ENCODE measurements at regions not wholly inside any gene's neighbourhood (a gene's known extent, or its start where the extent isn't known, plus 50 kb on each side); places are given as distances from the start of the nearest gene placed in this dataset.

DNA sequence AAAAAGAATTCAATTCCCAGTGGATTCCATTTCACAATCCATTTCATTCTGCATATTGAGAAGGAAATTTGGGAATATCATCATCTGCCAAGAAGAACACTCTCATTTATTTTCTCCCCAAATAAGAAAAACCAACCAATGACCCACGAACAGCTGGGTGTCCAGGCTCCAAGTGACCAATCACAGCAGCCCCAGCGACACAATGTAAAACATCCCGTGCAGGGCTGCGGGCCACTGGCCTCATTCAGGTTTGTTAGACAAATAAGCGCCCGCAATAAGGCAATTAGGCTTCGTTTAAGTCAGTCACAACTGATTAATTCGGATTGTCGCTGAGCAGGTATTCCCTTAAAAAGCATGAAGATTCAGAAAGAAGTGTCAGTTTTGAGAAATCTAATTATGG is 378.6 kb downstream of the EIPR1 start:
- Histone ChIP-seq H3K4me1 (replicated peaks; ENCODE audit: insufficient read depth) (no peaks in the 10 kb centered on the region; the same call in 1 of the 2 replicates), H3K9me3 (ENCODE audit: insufficient read depth, low read depth) (no peaks in the 10 kb centered on the region), H3K27me3 (ENCODE audit: insufficient read depth, low read depth) (peaks cover 54% of the 10 kb centered on the region), H3K4me3 (no peak overlapping the region), H3K36me3 (ENCODE audit: low read depth) (no peaks in the 10 kb centered on the region), H4K20me1 (ENCODE audit: insufficient read depth) (no peaks in the 10 kb centered on the region), H3F3A (ENCODE audit: insufficient read depth, low read depth) (no peaks in the 10 kb centered on the region), H3K9me2 (ENCODE audit: insufficient read depth) (no peaks in the 10 kb centered on the region), H2AFZ (no peak overlapping the region), H3K27ac (no peak overlapping the region), H3K4me2 (no peak overlapping the region), H3K79me2 (ENCODE audit: low read depth) (no peaks in the 10 kb centered on the region)
- BruUV-seq (replicated peaks) = no TSS peak
- ChIA-PET POLR2A (ENCODE audit: unreplicated experiment) (no interaction called here), CTCF (no interaction called here)
- TF ChIP-seq, protein P1, sequence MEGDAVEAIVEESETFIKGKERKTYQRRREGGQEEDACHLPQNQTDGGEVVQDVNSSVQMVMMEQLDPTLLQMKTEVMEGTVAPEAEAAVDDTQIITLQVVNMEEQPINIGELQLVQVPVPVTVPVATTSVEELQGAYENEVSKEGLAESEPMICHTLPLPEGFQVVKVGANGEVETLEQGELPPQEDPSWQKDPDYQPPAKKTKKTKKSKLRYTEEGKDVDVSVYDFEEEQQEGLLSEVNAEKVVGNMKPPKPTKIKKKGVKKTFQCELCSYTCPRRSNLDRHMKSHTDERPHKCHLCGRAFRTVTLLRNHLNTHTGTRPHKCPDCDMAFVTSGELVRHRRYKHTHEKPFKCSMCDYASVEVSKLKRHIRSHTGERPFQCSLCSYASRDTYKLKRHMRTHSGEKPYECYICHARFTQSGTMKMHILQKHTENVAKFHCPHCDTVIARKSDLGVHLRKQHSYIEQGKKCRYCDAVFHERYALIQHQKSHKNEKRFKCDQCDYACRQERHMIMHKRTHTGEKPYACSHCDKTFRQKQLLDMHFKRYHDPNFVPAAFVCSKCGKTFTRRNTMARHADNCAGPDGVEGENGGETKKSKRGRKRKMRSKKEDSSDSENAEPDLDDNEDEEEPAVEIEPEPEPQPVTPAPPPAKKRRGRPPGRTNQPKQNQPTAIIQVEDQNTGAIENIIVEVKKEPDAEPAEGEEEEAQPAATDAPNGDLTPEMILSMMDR (conservative IDR thresholded peaks at IDR 0.05) = no peak
- no peak for TF ChIP-seq EZH2 (IDR thresholded peaks at IDR 0.05; ENCODE audit: low read depth)
- intact Hi-C loops (cut with micrococcal nuclease; ENCODE audit: unreplicated experiment) = no loop called here
- no peak for DNase-seq

DNA sequence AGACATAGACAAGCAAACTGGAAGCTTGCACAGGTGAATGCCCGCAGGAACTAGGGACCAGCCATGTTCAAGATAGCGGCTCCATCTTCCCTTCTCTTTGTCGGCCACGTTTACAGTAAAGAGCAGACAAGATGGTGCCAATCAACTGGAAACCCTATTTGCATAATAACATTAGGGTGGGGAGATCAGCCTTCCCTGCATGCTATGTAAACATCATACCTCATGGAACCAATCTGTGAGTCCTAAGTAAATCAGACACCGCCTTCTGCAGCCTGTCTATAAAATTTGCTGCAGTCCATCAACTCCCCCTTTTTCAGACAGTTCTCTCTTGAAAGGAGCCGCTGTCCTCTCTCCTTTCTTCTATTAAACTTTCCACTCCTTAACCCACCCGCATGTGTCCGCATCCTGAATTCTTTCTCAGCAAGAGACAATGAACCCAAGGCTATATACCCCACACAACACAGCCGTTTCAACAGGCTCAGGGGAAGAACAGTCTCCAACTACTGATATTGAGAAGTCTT is 384.4 kb downstream of the EIPR1 start:
- Histone ChIP-seq H3K36me3 (ENCODE audit: low read depth) (no peaks in the 10 kb centered on the region), H3F3A (ENCODE audit: insufficient read depth, low read depth) (no peaks in the 10 kb centered on the region), H3K4me3 (no peak overlapping the region), H4K20me1 (ENCODE audit: insufficient read depth) (no peaks in the 10 kb centered on the region), H3K4me1 (replicated peaks; ENCODE audit: insufficient read depth) (no peaks in the 10 kb centered on the region), H3K9me3 (ENCODE audit: insufficient read depth, low read depth) (no peaks in the 10 kb centered on the region), H2AFZ (no peak overlapping the region), H3K27me3 (ENCODE audit: insufficient read depth, low read depth) (peaks cover 50% of the 10 kb centered on the region), H3K27ac (no peak overlapping the region), H3K4me2 (no peak overlapping the region), H3K9me2 (ENCODE audit: insufficient read depth) (no peaks in the 10 kb centered on the region), H3K79me2 (ENCODE audit: low read depth) (no peaks in the 10 kb centered on the region)
- intact Hi-C loops (cut with micrococcal nuclease; ENCODE audit: unreplicated experiment) = no loop called here
- POLR2A ChIA-PET (ENCODE audit: unreplicated experiment) = no interaction called here
- BruUV-seq (replicated peaks) = no TSS peak
- CTCF ChIA-PET = no interaction called here
- DNase-seq = no peak
- no peak for TF ChIP-seq EZH2 (IDR thresholded peaks at IDR 0.05; ENCODE audit: low read depth)
- TF ChIP-seq, protein P1 (conservative IDR thresholded peaks at IDR 0.05) = no peak

DNA sequence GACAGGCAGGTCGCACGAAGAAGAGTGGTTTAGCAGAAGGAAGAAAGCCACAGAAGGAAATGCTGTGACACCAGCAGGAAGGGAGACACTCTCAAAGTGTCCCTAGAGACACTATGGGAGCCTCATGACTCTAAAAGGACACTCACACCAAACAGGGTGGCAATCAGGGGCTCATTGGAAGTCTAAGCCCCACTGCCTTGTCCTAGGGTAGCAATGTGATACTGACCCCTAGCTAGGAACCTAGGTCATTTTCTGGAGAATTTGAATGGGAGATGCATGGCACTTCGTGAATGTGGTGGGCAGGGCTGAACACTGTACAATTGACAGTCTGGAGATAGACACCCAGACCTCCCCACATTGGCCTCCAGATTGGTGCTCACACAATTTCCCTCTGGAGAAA is 385.0 kb downstream of the EIPR1 start:
- CTCF ChIA-PET = no interaction called here
- DNase-seq = no peak
- intact Hi-C loops (cut with micrococcal nuclease; ENCODE audit: unreplicated experiment) = no loop called here
- no peaks in the 10 kb centered on the region for H3K9me2 ChIP-seq (ENCODE audit: insufficient read depth)
- POLR2A ChIA-PET (ENCODE audit: unreplicated experiment) = no interaction called here
- H3K79me2 ChIP-seq (ENCODE audit: low read depth) = no peaks in the 10 kb centered on the region
- no peaks in the 10 kb centered on the region for H3K9me3 ChIP-seq (ENCODE audit: insufficient read depth, low read depth)
- H3K4me1 ChIP-seq (replicated peaks; ENCODE audit: insufficient read depth) = no peaks in the 10 kb centered on the region
- H3K27me3 ChIP-seq (ENCODE audit: insufficient read depth, low read depth) = peaks cover 44% of the 10 kb centered on the region
- no peak overlapping the region for H3K4me2 ChIP-seq
- no TSS peak for BruUV-seq (replicated peaks)
- H4K20me1 ChIP-seq (ENCODE audit: insufficient read depth) = no peaks in the 10 kb centered on the region
- H3K36me3 ChIP-seq (ENCODE audit: low read depth) = no peaks in the 10 kb centered on the region
- no peaks in the 10 kb centered on the region for H3F3A ChIP-seq (ENCODE audit: insufficient read depth, low read depth)
- no peak overlapping the region for H3K4me3 ChIP-seq
- no peak overlapping the region for H2AFZ ChIP-seq
- no peak overlapping the region for H3K27ac ChIP-seq
- TF ChIP-seq, protein P1 (conservative IDR thresholded peaks at IDR 0.05) = no peak
- no peak for TF ChIP-seq EZH2 (IDR thresholded peaks at IDR 0.05; ENCODE audit: low read depth)

Measured in PC-9 (cell line).